Esophagus muscularis mucosa (tissue), 4 donors: ENCODE measurements at regions not wholly inside any gene's neighbourhood (a gene's known extent, or its start where the extent isn't known, plus 50 kb on each side); places are given as distances from the start of the nearest gene placed in this dataset.

Source experiments
- EP300 ChIP-seq: sonication (generic); formaldehyde crosslinking; IDR thresholded peaks from one replicate; pipeline ENCODE4 v1.6.1; 2017; ENCODE audit warnings: antibody characterized with exemption
- POLR2A ChIP-seq: fragments of 450-650 bp; IDR thresholded peaks from one replicate; pipeline ENCODE4 v1.6.1; 2017; ENCODE audit warnings: antibody characterized with exemption, moderate library complexity, mild to moderate bottlenecking, low read depth
- POLR2AphosphoS5 ChIP-seq, 2 donors: sonication (generic); formaldehyde crosslinking; IDR thresholded peaks; one replicate each; pipeline ENCODE4 v1.6.1; 2017; ENCODE audit warnings: antibody characterized with exemption in 2 of 2
- TF ChIP-seq, protein P1 (sequence below), 3 experiments: fragments of 200-600 bp in 2 of 3; fragments of 450-650 bp in 1 of 3; sonication (generic) in 2 of 3; IDR thresholded peaks; one replicate each; pipeline ENCODE4 v1.5.1; 2017 to 2019; ENCODE audit warnings: antibody characterized with exemption in 3 of 3, mild to moderate bottlenecking in 2 of 3, moderate library complexity in 1 of 3

DNA sequence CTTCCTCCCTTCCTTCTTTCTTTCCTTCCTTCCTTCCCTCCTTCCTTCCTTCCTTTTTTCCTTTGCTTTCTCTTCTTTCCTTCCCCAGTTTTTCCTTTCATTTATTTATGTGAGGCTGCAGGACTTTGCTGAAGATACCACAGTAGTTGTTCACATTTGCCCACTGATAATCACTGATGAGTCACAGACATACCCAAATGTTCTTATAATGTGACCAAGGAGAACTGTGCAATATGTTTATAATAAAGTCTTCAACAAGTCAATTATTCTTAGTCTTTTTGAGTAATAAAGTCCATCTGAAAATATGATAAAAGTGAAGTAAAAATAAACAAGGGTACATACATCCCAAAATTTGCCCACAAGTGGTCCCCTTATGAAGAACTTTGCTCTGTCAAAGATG lies 159.7 kb downstream of the GNAI1 start:
- TF ChIP-seq, protein P1, sequence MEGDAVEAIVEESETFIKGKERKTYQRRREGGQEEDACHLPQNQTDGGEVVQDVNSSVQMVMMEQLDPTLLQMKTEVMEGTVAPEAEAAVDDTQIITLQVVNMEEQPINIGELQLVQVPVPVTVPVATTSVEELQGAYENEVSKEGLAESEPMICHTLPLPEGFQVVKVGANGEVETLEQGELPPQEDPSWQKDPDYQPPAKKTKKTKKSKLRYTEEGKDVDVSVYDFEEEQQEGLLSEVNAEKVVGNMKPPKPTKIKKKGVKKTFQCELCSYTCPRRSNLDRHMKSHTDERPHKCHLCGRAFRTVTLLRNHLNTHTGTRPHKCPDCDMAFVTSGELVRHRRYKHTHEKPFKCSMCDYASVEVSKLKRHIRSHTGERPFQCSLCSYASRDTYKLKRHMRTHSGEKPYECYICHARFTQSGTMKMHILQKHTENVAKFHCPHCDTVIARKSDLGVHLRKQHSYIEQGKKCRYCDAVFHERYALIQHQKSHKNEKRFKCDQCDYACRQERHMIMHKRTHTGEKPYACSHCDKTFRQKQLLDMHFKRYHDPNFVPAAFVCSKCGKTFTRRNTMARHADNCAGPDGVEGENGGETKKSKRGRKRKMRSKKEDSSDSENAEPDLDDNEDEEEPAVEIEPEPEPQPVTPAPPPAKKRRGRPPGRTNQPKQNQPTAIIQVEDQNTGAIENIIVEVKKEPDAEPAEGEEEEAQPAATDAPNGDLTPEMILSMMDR (IDR thresholded peaks at IDR 0.05), result no peak
- TF ChIP-seq POLR2AphosphoS5 (IDR thresholded peaks at IDR 0.05) (no peak), EP300 (no peak), POLR2A (no peak)
